ENCODE measurements at regions not wholly inside any gene's neighbourhood (a gene's known extent, or its start where the extent isn't known, plus 50 kb on each side); places are given as distances from the start of the nearest gene placed in this dataset.

DNA sequence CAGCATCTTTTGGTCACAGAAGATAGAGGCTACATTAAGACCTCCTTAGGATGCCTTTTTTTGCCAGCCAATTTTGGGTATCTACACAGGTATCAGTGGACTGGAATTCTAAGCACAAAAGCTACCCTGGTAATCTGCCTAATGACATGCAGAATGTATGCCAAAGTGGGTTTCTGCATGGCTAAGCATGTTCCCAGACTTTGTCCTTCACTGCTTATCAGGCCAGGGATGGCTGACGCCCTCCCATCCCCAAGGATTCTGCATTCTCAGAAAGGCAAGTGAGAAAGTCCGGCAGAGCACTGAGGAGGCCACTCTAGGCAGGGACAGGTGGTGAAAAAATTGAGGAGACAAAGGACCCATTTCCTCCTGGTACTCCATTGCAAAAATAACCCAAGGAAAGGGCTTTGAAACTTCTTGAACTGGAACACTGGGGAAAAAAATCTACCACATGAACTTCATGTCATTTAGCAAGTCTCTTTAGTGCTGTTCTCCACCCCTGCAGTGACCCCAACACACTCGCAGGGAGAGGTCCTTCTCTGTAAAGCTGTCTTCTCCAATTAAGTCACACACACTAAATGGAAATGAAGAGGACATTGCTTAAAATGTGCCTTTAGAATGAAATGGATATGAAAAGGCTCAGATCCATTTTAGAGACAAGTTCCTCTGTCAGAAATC lies 91.7 kb upstream of the MAX start:
- TF ChIP-seq POLR2A (IDR thresholded peaks at IDR 0.05; ENCODE audit: low read depth, low read length) (no peak), TAF1 (IDR thresholded peaks at IDR 0.05; ENCODE audit: low read depth, low read length) (no peak), POLR2AphosphoS5 (IDR thresholded peaks at IDR 0.05; ENCODE audit: low read depth, low read length) (no peak)

Data from GM12891 (cell line).